Spleen (tissue), 11 donors: ENCODE measurements at regions not wholly inside any gene's neighbourhood (a gene's known extent, or its start where the extent isn't known, plus 50 kb on each side); places are given as distances from the start of the nearest gene placed in this dataset.

ENCODE experiments used
- DNase-seq: peaks from one replicate; pipeline ENCODE4 v3.0.0-alpha.2; 2020
- H3K27ac ChIP-seq, 8 donors: fragments of 200-600 bp; sonication (generic) in 7 of 8; 1 replicate in 4 of 8; 2 replicates in 4 of 8; pipeline versions ENCODE4 v1.5.0 to v1.8.0; 2016 to 2021; ENCODE audit warnings: inconsistent platforms in 4 of 8, mild to moderate bottlenecking in 4 of 8, moderate library complexity in 1 of 8
- H3K27me3 ChIP-seq, 7 donors: fragments of 200-600 bp; sonication (generic) in 6 of 7; replicated peaks in 1 of 7; 1 replicate in 4 of 7; 2 replicates in 3 of 7; pipeline versions ENCODE4 v1.5.0 to v1.8.0; 2016 to 2021; ENCODE audit warnings: inconsistent platforms in 3 of 7, mild to moderate bottlenecking in 1 of 7
- H3K36me3 ChIP-seq, 6 donors: fragments of 200-600 bp; sonication (generic) in 5 of 6; 1 replicate in 4 of 6; 2 replicates in 2 of 6; pipeline versions ENCODE4 v1.5.0 to v1.8.0; 2016 to 2021; ENCODE audit warnings: inconsistent platforms in 2 of 6
- H3K4me1 ChIP-seq, 6 donors: fragments of 200-600 bp; sonication (generic) in 5 of 6; 1 replicate in 3 of 6; 2 replicates in 3 of 6; pipeline versions ENCODE4 v1.5.0 to v1.8.0; 2016 to 2021; ENCODE audit warnings: inconsistent platforms in 3 of 6
- H3K4me3 ChIP-seq, 8 donors: fragments of 200-600 bp; sonication (generic) in 7 of 8; 1 replicate in 4 of 8; 2 replicates in 4 of 8; pipeline versions ENCODE4 v1.5.0 to v1.8.0; 2016 to 2021; ENCODE audit warnings: inconsistent platforms in 4 of 8, mild to moderate bottlenecking in 4 of 8, moderate library complexity in 2 of 8
- H3K9me3 ChIP-seq, 8 donors: fragments of 200-600 bp; sonication (generic) in 7 of 8; 1 replicate in 4 of 8; 2 replicates in 4 of 8; pipeline versions ENCODE4 v1.5.0 to v1.8.0; 2016 to 2021; ENCODE audit warnings: inconsistent platforms in 4 of 8
- CTCF ChIP-seq, 11 experiments: fragments of 200-600 bp in 7 of 11; fragments of 450-650 bp in 4 of 11; sonication (generic) in 4 of 11; IDR thresholded peaks in 8 of 11; conservative IDR thresholded peaks in 3 of 11; 1 replicate in 7 of 11; 2 replicates in 4 of 11; pipeline versions ENCODE4 v1.4.0 to v1.8.0; 2016 to 2021; ENCODE audit warnings: antibody characterized with exemption in 11 of 11, inconsistent platforms in 4 of 11, mild to moderate bottlenecking in 1 of 11
- POLR2A ChIP-seq, 3 donors: fragments of 450-650 bp; IDR thresholded peaks; one replicate each; pipeline ENCODE4 v1.5.1; 2017; ENCODE audit warnings: antibody characterized with exemption in 3 of 3, mild to moderate bottlenecking in 1 of 3
- POLR2AphosphoS5 ChIP-seq, 3 donors: sonication (generic); formaldehyde crosslinking; IDR thresholded peaks; one replicate each; pipeline ENCODE4 v1.5.1; 2017; ENCODE audit warnings: antibody characterized with exemption in 3 of 3
- WGBS, 5 donors: extraction: QIAGEN DNeasy Blood & Tissue Kit in 3 of 5; methylation state at CpG; one replicate each; pipeline versions ENCODE4 v1.1.5 to v1.1.7; 2013 to 2018; 5-methylcytosine and 5-hydroxymethylcytosine counted together
- intact Hi-C: fragments of 100-400 bp; cut with DNase I; formaldehyde crosslinking; loops from one replicate; pipeline ENCODE4 v1.15.0; 2023; ENCODE audit warnings: low total_unique reads
- donor health status: healthy with polysubstance abuse.
- donor health status: DM: no; HTN: no; CAD: no; lungs with moderate emphysema.
- donor health status: DM: no; HTN: no; CAD: no.
- donor health status: Bipolar disorder and iron deficiency.
- donor health status: healthy.
- donor health status: DM: no; HTN: no; CAD: no.
- donor health status: DM: yes; HTN: yes; CAD: no.

- TF ChIP-seq POLR2AphosphoS5 (IDR thresholded peaks at IDR 0.05): no peak
- TF ChIP-seq POLR2A (IDR thresholded peaks at IDR 0.05): no peak
- no peak for TF ChIP-seq CTCF (IDR thresholded peaks at IDR 0.05 in 8 of 11, conservative IDR thresholded peaks at IDR 0.05 in 3 of 11)
- Histone ChIP-seq H3K4me3 (no peak overlapping the region), H3K4me1 (no peaks in the 10 kb centered on the region), H3K36me3 (no peaks in the 10 kb centered on the region), H3K9me3 (no peaks in the 10 kb centered on the region), H3K27me3 (no peaks in the 10 kb centered on the region), H3K27ac (no peak overlapping the region)
- DNase-seq: no peak
- 76 to 98% (median 81%) methylated on average over 2 of the region's 2 CpGs for WGBS, 5 donors
- intact Hi-C loops: no loop called here
These were observed 99.5 kb downstream of the CD164 start for GRCh38 chr6:109282756-109283155.

- H3K27ac ChIP-seq: no peak overlapping the region
- TF ChIP-seq CTCF (IDR thresholded peaks at IDR 0.05 in 8 of 11, conservative IDR thresholded peaks at IDR 0.05 in 3 of 11) (no peak), POLR2AphosphoS5 (IDR thresholded peaks at IDR 0.05) (no peak), POLR2A (IDR thresholded peaks at IDR 0.05) (no peak)
- H3K27me3 ChIP-seq: no peaks in the 10 kb centered on the region
- no peaks in the 10 kb centered on the region for H3K9me3 ChIP-seq
- 76 to 97% (median 91%) methylated on average over 1 of the region's 1 CpG for WGBS, 5 donors
- intact Hi-C loops: no loop called here
- no peak overlapping the region for H3K4me3 ChIP-seq
- no peak for DNase-seq
- H3K4me1 ChIP-seq: no peaks in the 10 kb centered on the region
- H3K36me3 ChIP-seq: no peaks in the 10 kb centered on the region
These were observed 102.6 kb downstream of the CD164 start for GRCh38 chr6:109279628-109280027.

GRCh38 chr6:109271622-109272021 lies 110.6 kb downstream of the CD164 start:
- 47 to 100% (median 62%) methylated on average over 2 of the region's 2 CpGs for WGBS, 5 donors
- no peaks in the 10 kb centered on the region for H3K4me1 ChIP-seq
- no peaks in the 10 kb centered on the region for H3K36me3 ChIP-seq
- no peaks in the 10 kb centered on the region for H3K27me3 ChIP-seq
- DNase-seq: no peak
- no peak overlapping the region for H3K4me3 ChIP-seq
- no peak overlapping the region for H3K27ac ChIP-seq
- TF ChIP-seq CTCF (IDR thresholded peaks at IDR 0.05 in 8 of 11, conservative IDR thresholded peaks at IDR 0.05 in 3 of 11) (no peak), POLR2AphosphoS5 (IDR thresholded peaks at IDR 0.05) (no peak), POLR2A (IDR thresholded peaks at IDR 0.05) (no peak)
- intact Hi-C loops: no loop called here
- peaks cover 2 to 27% (median 16%) of the 10 kb centered on the region in 8 donors for H3K9me3 ChIP-seq

DNA sequence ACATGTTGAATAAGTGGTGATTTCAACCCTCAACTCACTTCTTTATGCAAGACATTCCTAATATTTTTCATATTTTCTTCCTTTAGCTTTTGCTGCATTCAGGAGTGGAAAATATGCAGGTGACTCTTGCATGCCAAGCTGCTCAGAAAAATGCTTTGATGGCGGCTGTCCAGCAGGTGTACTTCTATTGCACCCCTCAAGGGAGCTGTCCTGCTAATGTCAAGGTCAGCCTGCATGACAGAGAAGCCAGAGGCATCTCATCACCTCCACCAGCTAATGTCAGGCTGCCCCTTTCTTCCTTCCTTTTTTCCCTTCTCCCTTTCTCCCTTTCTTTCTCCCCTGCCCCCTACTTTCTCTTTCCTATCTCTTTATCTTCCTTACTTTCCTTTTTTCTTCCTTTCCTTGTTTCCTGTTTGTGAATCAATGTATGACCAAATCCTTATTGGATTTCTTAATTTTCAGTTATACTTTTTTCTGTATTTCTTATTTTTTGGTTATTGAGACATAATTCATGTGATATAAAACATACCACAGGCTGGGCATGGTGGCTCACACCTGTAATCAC lies 112.2 kb downstream of the CD164 start:
- H3K9me3 ChIP-seq: peaks cover 2 to 27% (median 16%) of the 10 kb centered on the region in 8 donors
- H3K27me3 ChIP-seq: no peaks in the 10 kb centered on the region
- intact Hi-C loops: no loop called here
- H3K4me1 ChIP-seq: no peaks in the 10 kb centered on the region
- DNase-seq: no peak
- no peak overlapping the region for H3K4me3 ChIP-seq
- H3K27ac ChIP-seq: no peak overlapping the region
- no peaks in the 10 kb centered on the region for H3K36me3 ChIP-seq
- TF ChIP-seq POLR2A (IDR thresholded peaks at IDR 0.05) (no peak), CTCF (IDR thresholded peaks at IDR 0.05 in 8 of 11, conservative IDR thresholded peaks at IDR 0.05 in 3 of 11) (no peak), POLR2AphosphoS5 (IDR thresholded peaks at IDR 0.05) (no peak)
- 76 to 95% (median 91%) methylated on average over 1 of the region's 1 CpG for WGBS, 5 donors
